ENCODE measurements at regions not wholly inside any gene's neighbourhood (a gene's known extent, or its start where the extent isn't known, plus 50 kb on each side); places are given as distances from the start of the nearest gene placed in this dataset.

DNA sequence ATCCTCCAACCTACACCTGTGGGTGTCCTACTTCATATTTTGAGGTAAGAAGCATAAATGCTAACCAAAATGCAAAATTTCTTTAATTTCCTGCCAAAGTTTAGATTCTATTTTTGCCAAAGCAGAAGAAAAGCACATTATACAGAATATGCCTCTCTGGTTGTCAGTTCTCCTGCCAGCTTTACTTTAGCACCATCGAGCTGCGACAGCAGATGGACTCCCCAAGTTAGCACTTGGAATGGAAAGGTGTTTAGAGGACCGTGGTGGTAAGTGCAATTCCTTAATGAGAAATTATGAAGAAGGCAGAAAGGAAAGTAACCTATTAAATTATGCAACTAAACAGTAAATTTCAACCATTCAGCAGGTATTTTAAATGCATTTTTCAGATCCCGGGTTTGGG, 326.6 kb downstream of the RERGL start:
- TF ChIP-seq, protein P1, sequence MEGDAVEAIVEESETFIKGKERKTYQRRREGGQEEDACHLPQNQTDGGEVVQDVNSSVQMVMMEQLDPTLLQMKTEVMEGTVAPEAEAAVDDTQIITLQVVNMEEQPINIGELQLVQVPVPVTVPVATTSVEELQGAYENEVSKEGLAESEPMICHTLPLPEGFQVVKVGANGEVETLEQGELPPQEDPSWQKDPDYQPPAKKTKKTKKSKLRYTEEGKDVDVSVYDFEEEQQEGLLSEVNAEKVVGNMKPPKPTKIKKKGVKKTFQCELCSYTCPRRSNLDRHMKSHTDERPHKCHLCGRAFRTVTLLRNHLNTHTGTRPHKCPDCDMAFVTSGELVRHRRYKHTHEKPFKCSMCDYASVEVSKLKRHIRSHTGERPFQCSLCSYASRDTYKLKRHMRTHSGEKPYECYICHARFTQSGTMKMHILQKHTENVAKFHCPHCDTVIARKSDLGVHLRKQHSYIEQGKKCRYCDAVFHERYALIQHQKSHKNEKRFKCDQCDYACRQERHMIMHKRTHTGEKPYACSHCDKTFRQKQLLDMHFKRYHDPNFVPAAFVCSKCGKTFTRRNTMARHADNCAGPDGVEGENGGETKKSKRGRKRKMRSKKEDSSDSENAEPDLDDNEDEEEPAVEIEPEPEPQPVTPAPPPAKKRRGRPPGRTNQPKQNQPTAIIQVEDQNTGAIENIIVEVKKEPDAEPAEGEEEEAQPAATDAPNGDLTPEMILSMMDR (conservative IDR thresholded peaks at IDR 0.05; ENCODE audit: low read depth, low read length) = no peak
- TF ChIP-seq FOS (IDR thresholded peaks at IDR 0.05; ENCODE audit: low read depth, low read length) (no peak), MAZ (IDR thresholded peaks at IDR 0.05; ENCODE audit: borderline replicate concordance, low read depth, low read length) (no peak), POLR2A (IDR thresholded peaks at IDR 0.05; ENCODE audit: low read depth, low read length) (no peak), CEBPB (IDR thresholded peaks at IDR 0.05; ENCODE audit: low read depth, low read length) (no peak), MAFK (IDR thresholded peaks at IDR 0.05; ENCODE audit: low read depth, low read length) (no peak), BHLHE40 (IDR thresholded peaks at IDR 0.05; ENCODE audit: low read depth, low read length) (no peak), RAD21 (IDR thresholded peaks at IDR 0.05; ENCODE audit: low read length) (no peak)
- TF ChIP-seq, protein P2, sequence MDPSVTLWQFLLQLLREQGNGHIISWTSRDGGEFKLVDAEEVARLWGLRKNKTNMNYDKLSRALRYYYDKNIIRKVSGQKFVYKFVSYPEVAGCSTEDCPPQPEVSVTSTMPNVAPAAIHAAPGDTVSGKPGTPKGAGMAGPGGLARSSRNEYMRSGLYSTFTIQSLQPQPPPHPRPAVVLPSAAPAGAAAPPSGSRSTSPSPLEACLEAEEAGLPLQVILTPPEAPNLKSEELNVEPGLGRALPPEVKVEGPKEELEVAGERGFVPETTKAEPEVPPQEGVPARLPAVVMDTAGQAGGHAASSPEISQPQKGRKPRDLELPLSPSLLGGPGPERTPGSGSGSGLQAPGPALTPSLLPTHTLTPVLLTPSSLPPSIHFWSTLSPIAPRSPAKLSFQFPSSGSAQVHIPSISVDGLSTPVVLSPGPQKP (IDR thresholded peaks at IDR 0.05; ENCODE audit: borderline replicate concordance, low read depth, low read length) = no peak
- TF ChIP-seq, protein P3, sequence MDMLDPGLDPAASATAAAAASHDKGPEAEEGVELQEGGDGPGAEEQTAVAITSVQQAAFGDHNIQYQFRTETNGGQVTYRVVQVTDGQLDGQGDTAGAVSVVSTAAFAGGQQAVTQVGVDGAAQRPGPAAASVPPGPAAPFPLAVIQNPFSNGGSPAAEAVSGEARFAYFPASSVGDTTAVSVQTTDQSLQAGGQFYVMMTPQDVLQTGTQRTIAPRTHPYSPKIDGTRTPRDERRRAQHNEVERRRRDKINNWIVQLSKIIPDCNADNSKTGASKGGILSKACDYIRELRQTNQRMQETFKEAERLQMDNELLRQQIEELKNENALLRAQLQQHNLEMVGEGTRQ (IDR thresholded peaks at IDR 0.05; ENCODE audit: low read depth, low read length) = no peak

All from IMR-90 (cell line).